WERI-Rb-1 (cell line): ENCODE measurements at regions not wholly inside any gene's neighbourhood (a gene's known extent, or its start where the extent isn't known, plus 50 kb on each side); places are given as distances from the start of the nearest gene placed in this dataset.

Source experiments
- DNase-seq: peaks from one replicate; pipeline ENCODE4 v3.0.0-alpha.2; 2020
- H3K27ac ChIP-seq: fragments of 250-450 bp; sonication (Bioruptor Pico); 2 replicates; pipeline ENCODE4 v1.5.1; 2020; ENCODE audit warnings: mild to moderate bottlenecking, moderate library complexity
- H3K27me3 ChIP-seq: fragments of 250-450 bp; sonication (Bioruptor Pico); 2 replicates; pipeline ENCODE4 v1.5.1; 2021; ENCODE audit warnings: mild to moderate bottlenecking, low read depth, moderate library complexity; ENCODE audit not compliant: insufficient read depth, severe bottlenecking
- H3K36me3 ChIP-seq: fragments of 250-450 bp; sonication (Bioruptor Pico); 2 replicates; pipeline ENCODE4 v1.5.1; 2020; ENCODE audit warnings: mild to moderate bottlenecking, moderate library complexity
- H3K4me3 ChIP-seq: 2 replicates; pipeline ENCODE4 v1.5.1; 2011; ENCODE audit warnings: low read depth, mild to moderate bottlenecking, control low read depth, low read length
- H3K9me3 ChIP-seq: fragments of 250-450 bp; sonication (Bioruptor Pico); 2 replicates; pipeline ENCODE4 v1.5.1; 2021; ENCODE audit warnings: mild to moderate bottlenecking, moderate library complexity; ENCODE audit not compliant: severe bottlenecking
- CTCF ChIP-seq: IDR thresholded peaks from 2 replicates; pipeline ENCODE4 v1.5.1; 2011; ENCODE audit warnings: low read depth, mild to moderate bottlenecking, control low read depth, inconsistent platforms, low read length

GRCh38 chr6:133046576-133046975 lies 194.6 kb upstream of the EYA4 start:
- no peak for TF ChIP-seq CTCF
- no peaks in the 10 kb centered on the region for H3K36me3 ChIP-seq

GRCh38 chr6:133047065-133047665 lies 194.0 kb upstream of the EYA4 start:
- H3K9me3 ChIP-seq, result no peaks in the 10 kb centered on the region
- no peak overlapping the region for H3K4me3 ChIP-seq
- DNase-seq, result no peak
- no peaks in the 10 kb centered on the region for H3K36me3 ChIP-seq
- no peak for TF ChIP-seq CTCF
- H3K27me3 ChIP-seq, result no peaks in the 10 kb centered on the region
- H3K27ac ChIP-seq, result no peak overlapping the region

More at GRCh38 chr6:133046576-133046975, 194.6 kb upstream of the EYA4 start:
- H3K27me3 ChIP-seq, result no peaks in the 10 kb centered on the region
- DNase-seq, result no peak
- no peak overlapping the region for H3K4me3 ChIP-seq
- no peak overlapping the region for H3K27ac ChIP-seq
- H3K9me3 ChIP-seq, result no peaks in the 10 kb centered on the region

GRCh38 chr6:133047706-133048105 lies 193.5 kb upstream of the EYA4 start:
- DNase-seq, result no peak
- no peak overlapping the region for H3K4me3 ChIP-seq
- H3K36me3 ChIP-seq, result no peaks in the 10 kb centered on the region
- TF ChIP-seq CTCF, result no peak
- no peak overlapping the region for H3K27ac ChIP-seq
- no peaks in the 10 kb centered on the region for H3K27me3 ChIP-seq
- H3K9me3 ChIP-seq, result no peaks in the 10 kb centered on the region

DNA sequence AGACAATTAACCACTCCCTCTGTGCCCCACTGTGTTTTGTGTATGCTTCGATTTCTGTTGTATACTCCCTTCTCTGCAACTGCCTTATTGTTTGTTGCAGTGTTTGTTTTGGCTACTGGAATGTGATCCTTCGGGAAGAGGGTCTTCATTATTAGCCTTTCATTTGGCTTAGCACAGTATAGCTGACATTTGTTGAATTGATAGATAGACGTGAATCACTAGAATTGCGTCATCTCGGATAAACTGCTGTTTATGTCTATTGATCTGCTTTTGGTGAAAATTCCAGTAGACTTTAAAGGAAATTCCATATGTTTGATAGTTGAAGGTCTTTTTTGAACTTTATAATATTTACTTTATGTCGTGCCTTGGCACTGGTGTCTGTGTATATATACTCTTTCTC lies 189.9 kb upstream of the EYA4 start:
- Histone ChIP-seq H3K36me3 (no peaks in the 10 kb centered on the region), H3K4me3 (no peak overlapping the region), H3K27ac (no peak overlapping the region), H3K27me3 (peaks cover 4% of the 10 kb centered on the region), H3K9me3 (no peaks in the 10 kb centered on the region)
- no peak for TF ChIP-seq CTCF
- DNase-seq, result no peak

GRCh38 chr6:133052465-133052864 lies 188.7 kb upstream of the EYA4 start:
- Histone ChIP-seq H3K27me3 (peaks cover 4% of the 10 kb centered on the region), H3K27ac (no peak overlapping the region), H3K4me3 (no peak overlapping the region), H3K36me3 (no peaks in the 10 kb centered on the region), H3K9me3 (no peaks in the 10 kb centered on the region)
- no peak for TF ChIP-seq CTCF
- DNase-seq, result no peak

GRCh38 chr6:133055441-133055966 lies 185.7 kb upstream of the EYA4 start:
- H3K27ac ChIP-seq, result no peak overlapping the region
- no peak for DNase-seq

More at GRCh38 chr6:133055441-133055966, 185.7 kb upstream of the EYA4 start:
- Histone ChIP-seq H3K27me3 (peaks cover 4% of the 10 kb centered on the region), H3K9me3 (no peaks in the 10 kb centered on the region), H3K4me3 (no peak overlapping the region), H3K36me3 (no peaks in the 10 kb centered on the region)
- TF ChIP-seq CTCF, result no peak
